Fibroblast of peridontal ligament (primary cell): ENCODE measurements at regions not wholly inside any gene's neighbourhood (a gene's known extent, or its start where the extent isn't known, plus 50 kb on each side); places are given as distances from the start of the nearest gene placed in this dataset.
"Not testable (repeated sequence)": the region's sequence is repeated elsewhere in the genome, so short reads cannot be mapped to it uniquely, and the experiment has no call there.

Experiments
- DNase-seq: peaks from one replicate; pipeline ENCODE4 v3.0.0-alpha.2; 2010; ENCODE audit errors: extremely low read depth

DNA sequence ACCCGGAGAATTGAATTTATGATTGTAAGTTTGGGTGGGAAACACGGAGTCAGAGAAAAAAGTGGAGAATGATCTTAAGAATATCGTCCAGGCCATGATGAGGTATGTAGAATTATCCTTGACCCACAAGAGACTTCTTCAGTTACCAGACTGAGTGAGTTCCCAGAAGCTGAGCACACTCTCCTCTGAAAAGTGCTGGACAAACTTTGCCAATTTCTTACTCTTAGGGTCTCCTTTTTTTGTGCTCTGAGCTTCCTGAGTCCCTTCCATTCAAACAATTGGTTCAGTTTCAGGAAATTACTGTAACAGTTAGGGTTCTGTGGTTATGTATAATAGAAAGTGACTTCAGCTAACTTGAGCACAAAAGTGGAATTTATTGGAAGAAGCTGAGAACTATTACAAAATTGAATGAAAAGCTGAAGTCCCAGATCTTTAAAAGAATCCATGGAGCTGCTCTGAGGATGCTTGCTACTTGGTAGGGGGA lies 50.6 kb upstream of the EHBP1 start:
- DNase-seq, result no peak

DNA sequence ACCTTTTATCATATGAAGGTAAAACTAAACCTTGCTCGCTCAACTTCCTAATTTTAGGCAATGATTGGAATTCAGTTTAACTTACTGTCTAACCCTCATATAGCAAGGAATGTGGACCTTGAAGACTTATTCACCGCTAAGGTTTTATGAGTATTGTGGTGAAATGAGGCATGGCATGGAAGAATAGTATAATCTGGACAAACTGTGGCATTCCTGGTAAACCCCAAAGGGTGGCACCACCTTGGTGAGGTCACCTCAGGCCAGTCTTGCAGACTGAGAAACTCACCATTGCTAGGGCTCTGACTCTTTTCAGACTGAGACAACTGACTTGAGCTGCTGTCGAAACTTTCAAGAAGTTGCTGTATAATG lies 51.1 kb upstream of the EHBP1 start:
- DNase-seq, result no peak

DNA sequence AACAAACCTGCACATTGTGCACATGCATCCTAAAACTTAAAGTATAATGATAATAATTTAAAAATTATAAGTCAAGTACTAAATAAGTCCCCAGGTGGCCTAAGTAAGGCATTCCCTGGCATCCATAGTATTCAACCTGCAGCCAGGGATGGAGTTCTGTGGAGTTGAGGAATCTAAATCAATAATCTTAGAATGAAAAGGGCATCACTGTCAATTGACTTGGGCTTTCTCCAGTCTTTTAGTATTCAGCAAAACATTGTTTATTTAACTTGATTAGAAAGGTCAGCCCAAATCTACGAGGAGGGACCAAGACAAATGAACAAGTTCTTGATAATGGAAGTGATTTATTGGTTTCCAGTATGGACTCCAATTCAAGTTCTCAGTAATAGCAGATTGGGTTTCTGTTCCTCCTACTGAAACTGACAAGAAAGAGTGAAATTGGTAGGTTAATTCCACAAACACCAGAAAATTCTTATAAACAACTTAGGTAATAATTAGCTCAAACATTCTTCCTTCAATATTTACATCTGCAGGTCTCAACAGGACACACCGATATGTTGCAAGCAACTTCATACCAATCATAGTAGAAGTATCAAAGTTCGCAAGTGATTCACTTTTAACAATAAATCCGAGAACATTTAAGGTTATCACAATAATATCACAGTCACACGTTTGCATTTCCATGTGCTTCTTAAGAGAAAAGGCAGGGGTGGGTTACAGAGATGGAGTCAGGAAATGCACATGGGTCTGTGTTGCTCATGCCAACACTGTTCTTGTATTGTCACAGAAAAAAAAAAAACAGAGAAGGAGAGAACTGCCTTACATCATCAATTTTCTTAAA lies 51.7 kb upstream of the EHBP1 start:
- DNase-seq, result no peak

DNA sequence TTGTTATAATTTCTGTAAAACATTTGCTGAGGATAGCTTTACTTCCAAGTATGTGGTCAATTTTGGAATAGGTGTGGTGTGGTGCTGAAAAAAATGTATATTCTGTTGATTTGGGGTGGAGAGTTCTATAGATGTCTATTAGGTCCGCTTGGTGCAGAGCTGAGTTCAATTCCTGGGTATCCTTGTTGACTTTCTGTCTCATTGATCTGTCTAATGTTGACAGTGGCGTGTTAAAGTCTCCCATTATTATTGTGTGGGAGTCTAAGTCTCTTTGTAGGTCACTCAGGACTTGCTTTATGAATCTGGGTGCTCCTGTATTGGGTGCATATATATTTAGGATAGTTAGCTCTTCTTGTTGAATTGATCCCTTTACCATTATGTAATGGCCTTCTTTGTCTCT lies 56.4 kb upstream of the EHBP1 start:
- DNase-seq, result not testable (repeated sequence)

DNA sequence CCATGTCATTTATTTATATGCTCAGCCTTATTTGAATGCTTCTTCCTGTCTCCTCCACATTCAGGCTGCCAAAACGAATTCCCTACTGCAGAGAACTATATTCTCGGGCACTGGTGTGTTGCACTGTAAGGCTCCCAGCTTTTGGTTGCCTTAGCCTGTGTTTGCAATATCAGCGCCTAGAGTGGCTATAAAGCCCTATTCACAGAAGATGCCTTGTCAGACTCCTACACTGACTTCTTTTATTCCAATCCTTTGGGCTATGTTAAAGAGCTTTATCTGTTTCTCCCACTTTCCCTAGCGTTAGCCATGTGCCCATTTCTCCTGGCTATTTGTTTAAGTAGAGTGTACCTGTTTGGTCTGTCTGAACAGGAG lies 62.4 kb upstream of the EHBP1 start:
- no peak for DNase-seq

DNA sequence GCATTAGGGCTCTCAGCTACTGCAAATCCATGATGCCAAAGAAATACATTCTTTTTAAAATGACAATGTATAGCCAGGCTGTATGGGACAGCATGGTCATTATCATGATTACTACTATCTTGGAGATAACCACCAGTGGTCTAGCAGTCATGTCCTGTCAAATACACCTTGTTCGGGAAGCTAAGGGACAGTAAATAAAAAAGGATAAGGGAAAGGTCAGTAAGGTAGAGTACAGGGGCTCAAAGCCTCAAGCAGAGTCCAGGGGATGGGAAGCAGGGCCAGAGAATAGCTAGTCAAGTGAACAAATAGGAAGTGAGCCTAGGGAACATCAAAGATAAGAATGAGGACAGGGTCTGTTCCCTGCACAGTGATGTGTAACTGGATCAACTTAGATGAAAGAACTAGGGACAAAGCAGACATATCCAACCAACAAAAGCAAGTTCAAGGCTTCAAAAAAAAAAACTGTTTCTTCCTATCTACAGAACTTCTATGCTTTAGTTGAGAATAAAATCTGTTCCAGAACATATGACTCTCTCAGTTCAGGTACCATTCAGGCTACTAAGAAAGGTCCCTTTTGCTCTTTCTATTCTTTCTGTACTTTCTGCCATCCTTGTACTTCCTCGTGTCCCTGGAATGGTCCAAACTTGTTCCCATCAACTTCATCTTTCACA lies 62.9 kb upstream of the EHBP1 start:
- no peak for DNase-seq

DNA sequence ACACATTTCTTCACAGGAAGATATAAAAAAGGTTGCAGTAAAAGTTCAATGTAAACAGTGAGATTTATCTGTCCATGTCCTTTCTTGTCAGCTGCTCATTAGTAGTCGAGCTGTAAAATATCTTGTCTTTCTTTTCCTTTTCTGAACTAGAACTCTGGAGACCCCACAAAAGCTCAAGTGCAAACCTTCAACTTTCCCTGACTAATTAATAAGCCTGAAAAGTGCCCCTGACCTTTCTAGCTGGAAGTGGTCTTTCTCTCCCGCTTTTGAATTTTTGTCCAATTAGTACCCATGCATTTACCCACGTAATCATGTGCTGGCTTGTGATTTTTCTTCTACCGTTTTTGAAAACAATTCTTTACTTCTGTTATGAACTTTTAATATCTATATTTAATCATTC lies 63.6 kb upstream of the EHBP1 start:
- DNase-seq, result no peak

DNA sequence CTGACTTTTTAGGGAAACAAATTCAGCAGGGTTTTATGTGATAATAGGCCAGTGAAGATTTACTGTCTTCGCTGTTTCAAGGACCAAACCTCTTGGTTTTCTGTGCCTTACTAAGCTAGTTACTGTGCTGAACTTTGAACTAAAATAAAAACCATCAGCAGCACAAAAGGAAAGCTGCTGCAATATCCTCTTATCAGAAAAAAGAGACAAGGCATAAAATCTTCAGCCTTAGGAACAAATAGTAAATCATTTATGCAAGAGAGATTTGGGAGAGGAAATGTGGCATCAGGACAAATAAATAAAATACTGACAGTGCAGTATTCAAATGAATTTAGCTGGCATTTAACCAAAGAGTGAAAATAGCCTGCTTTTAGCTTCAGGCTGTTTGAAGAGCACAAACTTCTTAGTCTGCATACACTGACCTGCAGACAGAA lies 64.1 kb upstream of the EHBP1 start:
- DNase-seq, result peak; percentile 44

DNA sequence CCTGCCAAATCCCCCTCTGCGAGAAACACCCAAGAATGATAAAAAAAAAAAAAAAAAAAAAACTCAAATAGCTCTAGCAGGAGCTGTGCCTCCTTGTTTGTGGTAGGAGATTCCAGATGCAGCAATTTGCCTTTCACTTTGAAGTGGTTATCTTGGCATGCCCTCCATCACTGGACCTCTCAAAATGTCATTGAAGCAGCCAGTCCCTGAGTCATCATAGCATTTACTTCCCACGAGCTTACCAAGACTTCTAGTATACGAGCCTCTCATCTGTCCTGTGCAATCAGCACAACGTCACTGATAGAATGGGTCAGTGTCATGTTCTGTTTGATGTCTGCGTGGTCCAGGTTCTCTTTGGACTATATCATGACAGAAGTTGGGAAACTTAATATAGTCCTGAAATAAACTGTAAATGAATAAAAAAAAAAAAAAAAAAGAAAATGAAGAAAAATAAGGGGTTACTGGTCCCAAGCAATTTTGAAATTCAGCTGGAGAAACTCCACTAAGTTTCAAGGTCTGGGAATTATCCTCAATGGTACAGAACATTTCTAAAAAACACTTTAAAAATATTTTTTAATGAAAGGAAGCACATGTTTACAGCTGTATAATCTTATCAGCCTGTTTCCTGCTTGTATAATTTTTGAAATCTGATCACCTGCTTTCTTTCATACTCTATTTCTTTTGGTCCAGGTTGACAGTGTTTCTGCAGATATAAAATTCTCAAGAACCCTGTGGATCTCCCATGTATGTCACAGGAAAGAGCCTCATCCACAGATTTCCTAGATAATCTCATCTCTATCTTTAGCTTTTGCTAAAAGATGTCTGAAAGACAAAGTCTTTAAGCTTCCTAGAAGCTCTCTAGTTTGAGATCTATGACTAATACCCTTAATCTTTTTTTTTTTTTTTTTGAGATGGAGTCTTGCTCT lies 74.1 kb upstream of the EHBP1 start:
- DNase-seq, result no peak

DNA sequence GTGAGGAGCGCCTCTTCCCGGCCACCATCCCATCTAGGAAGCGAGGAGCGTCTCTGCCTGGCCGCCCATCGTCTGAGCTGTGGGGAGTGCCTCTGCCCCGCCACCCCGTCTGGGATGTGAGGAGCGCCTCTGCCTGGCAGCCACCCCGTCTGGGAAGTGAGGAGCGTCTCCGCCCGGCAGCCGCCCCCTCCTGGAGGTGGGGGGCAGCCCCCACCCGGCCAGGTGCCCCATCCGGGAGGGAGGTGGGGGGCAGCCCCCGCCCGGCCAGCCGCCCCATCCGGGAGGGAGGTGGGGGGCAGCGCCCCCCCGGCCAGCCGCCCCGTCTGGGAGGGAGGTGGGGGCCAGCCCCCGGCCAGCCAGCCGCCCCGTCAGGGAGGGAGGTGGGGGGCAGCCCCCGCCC lies 75.3 kb upstream of the EHBP1 start:
- DNase-seq, result not testable (repeated sequence)

DNA sequence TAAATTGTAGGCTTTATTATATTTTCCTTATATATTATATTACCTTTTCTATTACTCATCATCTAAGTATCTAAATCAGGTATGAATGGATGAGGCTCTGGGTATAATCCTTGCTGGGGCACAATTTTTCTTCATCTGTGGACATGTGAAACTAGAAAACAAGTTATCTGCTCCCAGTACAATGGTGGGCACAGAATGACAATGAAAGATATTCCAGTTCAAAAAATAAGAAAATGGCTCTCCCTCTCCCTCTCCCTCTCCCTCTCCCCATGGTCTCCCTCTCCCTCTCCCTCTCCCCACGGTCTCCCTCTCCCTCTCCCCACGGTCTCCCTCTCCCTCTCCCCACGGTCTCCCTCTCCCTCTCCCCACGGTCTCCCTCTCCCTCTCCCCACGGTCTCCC lies 76.2 kb upstream of the EHBP1 start:
- not testable (repeated sequence) for DNase-seq

DNA sequence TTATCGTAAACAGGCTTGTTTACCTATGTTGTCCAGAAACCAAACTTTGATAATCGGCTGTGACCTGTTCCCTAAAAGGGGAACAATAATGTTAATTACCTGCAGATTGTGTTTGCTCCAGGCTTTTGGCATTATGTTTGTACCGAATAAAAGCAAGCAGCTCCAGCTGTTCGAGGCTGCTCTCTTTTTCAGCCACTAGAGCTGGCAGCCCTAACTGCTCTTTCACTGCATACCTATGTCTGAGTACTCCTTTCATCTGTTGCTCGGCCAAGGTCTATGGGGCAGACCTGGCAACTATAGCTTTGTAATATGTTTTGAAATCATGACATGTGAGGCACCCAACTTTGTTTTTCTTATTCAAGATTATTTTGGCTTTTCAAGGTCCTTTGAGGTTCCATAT lies 77.8 kb upstream of the EHBP1 start:
- DNase-seq, result no peak

DNA sequence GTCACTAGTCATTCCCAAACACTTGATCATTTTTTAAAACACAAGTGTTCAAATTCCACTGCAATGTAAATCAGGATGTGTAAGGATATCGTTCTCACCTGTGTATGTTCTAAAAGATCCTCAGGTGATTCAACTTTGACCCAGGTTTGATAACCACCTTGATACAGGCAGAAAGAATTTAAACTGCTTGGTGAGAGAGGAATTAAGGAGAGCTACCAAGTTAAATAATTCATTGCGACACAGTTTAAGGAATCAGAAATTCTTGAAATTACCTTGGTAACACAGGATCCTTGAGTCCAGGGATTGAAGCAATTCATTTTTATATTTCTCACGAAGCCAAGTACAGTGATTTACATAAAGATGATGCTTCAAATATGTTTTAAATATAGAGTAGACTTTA lies 80.7 kb upstream of the EHBP1 start:
- DNase-seq, result no peak

DNA sequence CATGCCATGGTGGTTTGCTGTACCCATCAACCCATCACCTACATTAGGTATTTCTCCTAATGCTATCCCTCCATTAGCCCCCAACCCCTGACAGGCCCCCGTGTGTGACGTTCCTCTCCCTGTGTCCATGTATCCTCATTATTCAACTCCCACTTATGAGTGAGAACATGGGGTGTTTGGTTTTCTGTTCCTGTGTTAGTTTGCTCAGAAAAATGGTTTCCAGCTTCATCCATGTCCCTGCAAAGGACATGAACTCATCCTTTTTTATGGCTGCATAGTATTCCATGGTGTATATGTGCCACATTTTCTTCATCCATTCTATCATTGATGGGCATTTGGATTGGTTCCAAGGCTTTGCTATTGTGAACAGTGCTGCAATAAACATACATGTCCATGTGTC lies 89.0 kb upstream of the EHBP1 start:
- not testable (repeated sequence) for DNase-seq

DNA sequence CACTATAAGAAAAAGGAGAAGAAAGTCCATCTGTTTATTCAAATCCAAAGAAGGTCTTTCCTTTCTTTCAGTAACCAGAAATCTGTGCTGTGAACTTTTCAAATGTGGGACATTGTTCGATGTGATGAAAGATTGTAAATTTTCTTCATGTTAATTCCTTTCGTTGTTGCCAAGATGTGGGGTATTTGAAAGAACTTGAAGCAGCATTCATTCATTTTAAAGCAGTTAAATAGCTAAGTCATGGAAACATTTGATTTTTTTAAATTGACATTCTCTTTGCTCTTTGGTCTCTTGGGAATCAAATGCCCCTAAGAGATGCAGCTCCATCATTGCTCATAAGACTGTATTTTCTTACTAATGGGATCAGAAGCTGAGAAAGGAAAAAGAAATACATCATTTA lies 93.7 kb upstream of the EHBP1 start:
- DNase-seq, result no peak

DNA sequence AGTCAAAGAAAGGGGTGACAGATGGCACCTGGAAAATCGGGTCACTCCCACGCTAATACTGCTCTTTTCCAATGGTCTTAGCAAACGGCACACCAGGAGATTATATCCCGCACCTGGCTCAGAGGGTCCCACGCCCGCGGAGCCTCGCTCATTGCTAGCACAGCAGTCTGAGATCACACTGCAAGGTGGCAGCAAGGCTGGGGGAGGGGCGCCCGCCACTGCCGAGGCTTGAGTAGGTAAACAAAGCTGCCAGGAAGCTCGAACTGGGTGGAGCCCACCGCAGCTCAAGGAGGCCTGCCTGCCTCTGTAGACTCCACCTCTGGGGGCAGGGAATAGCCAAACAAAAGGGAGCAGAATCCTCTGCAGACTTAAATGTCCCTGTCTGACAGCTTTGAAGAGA lies 99.5 kb upstream of the TMEM17 start:
- not testable (repeated sequence) for DNase-seq

DNA sequence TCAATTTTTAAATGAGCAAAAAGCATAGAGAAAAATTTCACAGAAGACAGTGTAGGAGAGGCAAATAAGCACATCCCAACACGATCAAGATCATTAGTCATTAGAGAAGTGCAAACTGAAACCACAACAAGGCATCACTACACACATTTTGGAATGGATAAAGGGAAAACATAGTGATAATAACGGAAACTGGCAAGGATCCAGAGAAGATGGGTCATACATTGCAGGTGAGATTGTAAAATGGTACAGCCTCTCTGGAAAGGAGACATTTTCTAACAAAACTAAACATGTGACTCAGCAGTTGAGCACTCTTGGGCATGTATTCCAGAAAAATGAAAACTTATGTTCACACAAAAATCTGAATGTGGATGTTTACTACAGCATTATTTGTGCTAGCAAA lies 98.3 kb upstream of the TMEM17 start:
- no peak for DNase-seq

DNA sequence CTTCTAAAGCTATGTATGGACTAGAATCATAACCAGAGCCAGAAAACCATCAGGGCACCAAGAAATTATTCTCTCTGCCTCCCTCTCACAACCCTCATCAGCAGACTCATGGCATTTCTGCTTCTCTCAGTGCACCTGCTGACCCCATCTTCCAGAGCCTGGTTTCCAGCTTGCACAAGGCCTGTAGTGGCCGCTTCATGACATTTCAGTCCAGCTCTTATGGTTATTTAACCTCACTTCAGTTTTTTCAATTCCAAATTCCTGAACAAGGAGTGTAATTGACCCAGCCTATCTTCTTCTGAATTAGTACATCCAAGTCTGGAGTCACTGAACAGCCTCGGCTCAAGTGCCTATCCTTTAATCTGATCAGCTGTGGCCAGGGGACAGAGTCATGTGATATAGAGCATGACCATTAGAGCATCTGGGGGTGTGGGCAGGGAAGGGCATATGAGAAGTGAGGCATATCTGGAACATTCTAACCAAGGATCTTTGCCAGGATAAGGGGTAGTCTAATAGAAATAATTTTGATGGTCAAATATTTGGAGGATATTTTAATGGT lies 97.2 kb upstream of the TMEM17 start:
- DNase-seq, result no peak

DNA sequence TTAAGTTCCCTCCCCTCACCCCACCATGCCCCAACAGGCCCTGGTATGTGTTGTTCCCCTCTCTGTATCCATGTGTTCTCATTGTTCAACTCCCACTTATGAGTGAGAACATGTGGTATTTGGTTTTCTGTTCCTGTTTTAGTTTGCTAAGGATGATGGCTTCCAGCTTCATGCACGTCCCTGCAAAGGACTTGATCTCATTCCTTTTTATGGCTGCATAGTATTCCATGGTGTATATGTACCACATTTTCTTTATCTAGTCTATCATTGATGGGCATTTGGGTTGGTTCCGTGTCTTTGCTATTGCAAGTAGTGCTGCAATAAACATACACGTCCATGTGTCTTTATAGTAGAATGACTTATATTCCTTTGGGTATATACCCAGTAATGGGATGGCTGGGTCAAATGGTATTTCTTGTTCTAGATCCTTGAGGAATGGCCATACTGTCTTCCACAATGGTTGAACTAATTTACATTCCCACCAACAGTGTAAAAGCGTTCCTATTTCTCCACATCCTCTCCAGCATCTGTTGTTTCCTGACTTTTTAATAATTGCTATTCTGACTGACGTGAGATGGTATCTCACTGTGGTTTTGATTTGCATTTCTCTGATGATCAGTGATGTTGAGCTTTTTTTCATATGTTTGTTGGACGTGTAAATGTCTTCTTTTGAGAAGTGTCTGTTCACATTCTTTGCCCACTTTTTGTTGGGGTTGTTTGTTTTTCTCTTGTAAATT lies 93.8 kb upstream of the TMEM17 start:
- DNase-seq, result not testable (repeated sequence)

DNA sequence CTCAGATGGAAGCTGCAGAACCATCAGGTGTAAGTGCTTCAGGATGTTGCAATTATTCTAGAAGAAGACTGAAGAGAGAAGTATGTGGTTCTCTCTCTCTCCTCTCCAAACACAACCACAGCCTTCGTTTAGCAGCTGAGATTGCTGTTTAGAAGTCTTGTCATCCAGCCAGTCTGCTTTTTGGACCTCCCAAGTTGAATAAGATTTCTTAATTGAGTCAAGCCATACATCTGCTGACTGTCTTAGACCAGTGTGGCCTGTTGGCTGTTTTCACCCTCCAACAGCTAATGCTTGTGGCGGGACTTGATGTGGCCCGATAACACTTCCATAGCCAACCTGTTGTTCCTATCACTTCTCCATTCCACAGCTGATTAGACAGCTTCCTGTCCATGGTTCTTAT lies 91.3 kb upstream of the TMEM17 start:
- DNase-seq, result peak; percentile 91
